ENCODE measurements at regions not wholly inside any gene's neighbourhood (a gene's known extent, or its start where the extent isn't known, plus 50 kb on each side); places are given as distances from the start of the nearest gene placed in this dataset.
A peak's percentile ranks its signal among the peaks of the same experiment; 100 is the strongest.

DNA sequence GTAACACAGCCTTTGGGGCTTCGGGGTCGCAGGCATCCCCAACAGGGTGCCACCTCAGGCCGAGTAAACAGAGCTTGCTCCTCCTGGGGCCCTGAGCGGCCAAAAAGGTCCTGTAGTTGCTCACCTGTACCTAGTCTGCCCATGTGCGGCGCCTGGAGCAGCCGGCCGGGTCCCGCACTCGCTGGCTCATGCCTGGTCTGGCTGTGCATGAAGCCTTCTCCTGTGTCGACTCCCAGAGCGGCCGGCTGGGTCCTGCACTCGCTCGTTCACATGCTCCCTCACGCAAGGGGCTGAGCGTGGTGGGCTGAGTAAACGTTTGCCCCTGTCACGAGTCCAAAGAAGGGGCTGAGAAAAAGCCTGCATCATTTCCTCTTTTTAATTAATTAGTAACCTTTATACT is 162.4 kb upstream of the TUT7 start:
- Histone ChIP-seq H3K36me3 (no peaks in the 10 kb centered on the region), H3K9me3 (no peaks in the 10 kb centered on the region), H3K27ac (no peak overlapping the region), H3K4me1 (no peaks in the 10 kb centered on the region), H3K4me3 (no peak overlapping the region), H3K27me3 (no peaks in the 10 kb centered on the region)
- no peak for ATAC-seq (ENCODE audit: low FRiP score in 2 of 2)
- WGBS, 2 donors: 81 to 88% methylated on average over 9 to 19 of the region's 19 CpGs
- peak in 1 of 2 donors; percentile 72 for DNase-seq
- no peak for TF ChIP-seq POLR2AphosphoS5 (IDR thresholded peaks at IDR 0.05)
- no peak for TF ChIP-seq POLR2A (IDR thresholded peaks at IDR 0.05)

DNA sequence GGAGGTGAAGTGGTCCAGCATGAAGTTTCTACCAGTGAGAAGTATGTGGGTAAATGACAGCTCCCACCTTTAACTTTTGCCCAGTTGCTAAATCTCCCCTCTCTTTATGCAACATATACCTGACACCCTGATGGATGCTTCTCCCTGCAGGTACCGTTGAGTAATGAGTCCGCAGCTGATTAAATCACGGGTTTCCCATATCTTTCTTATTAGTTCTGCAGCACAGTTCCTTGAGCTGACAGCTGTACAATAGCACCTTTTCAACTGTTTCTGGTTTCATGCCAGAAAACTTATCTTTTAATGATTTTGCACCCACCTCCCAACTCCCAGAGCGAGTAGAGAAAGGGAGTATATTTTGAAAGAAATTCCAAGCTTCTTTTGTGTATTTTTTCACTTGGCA is 161.0 kb upstream of the TUT7 start:
- H3K9me3 ChIP-seq: no peaks in the 10 kb centered on the region
- no peak overlapping the region for H3K27ac ChIP-seq
- H3K36me3 ChIP-seq: no peaks in the 10 kb centered on the region
- H3K4me1 ChIP-seq: no peaks in the 10 kb centered on the region
- ATAC-seq (ENCODE audit: low FRiP score in 2 of 2): no peak
- H3K4me3 ChIP-seq: no peak overlapping the region
- DNase-seq: no peak
- H3K27me3 ChIP-seq: no peaks in the 10 kb centered on the region
- 48 to 65% methylated on average over 4 of the region's 4 CpGs for WGBS, 2 donors
- TF ChIP-seq EP300 (IDR thresholded peaks at IDR 0.05) (no peak), POLR2AphosphoS5 (IDR thresholded peaks at IDR 0.05) (no peak), POLR2A (IDR thresholded peaks at IDR 0.05) (no peak)
- TF ChIP-seq, protein P1, sequence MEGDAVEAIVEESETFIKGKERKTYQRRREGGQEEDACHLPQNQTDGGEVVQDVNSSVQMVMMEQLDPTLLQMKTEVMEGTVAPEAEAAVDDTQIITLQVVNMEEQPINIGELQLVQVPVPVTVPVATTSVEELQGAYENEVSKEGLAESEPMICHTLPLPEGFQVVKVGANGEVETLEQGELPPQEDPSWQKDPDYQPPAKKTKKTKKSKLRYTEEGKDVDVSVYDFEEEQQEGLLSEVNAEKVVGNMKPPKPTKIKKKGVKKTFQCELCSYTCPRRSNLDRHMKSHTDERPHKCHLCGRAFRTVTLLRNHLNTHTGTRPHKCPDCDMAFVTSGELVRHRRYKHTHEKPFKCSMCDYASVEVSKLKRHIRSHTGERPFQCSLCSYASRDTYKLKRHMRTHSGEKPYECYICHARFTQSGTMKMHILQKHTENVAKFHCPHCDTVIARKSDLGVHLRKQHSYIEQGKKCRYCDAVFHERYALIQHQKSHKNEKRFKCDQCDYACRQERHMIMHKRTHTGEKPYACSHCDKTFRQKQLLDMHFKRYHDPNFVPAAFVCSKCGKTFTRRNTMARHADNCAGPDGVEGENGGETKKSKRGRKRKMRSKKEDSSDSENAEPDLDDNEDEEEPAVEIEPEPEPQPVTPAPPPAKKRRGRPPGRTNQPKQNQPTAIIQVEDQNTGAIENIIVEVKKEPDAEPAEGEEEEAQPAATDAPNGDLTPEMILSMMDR (IDR thresholded peaks at IDR 0.05): no peak

DNA sequence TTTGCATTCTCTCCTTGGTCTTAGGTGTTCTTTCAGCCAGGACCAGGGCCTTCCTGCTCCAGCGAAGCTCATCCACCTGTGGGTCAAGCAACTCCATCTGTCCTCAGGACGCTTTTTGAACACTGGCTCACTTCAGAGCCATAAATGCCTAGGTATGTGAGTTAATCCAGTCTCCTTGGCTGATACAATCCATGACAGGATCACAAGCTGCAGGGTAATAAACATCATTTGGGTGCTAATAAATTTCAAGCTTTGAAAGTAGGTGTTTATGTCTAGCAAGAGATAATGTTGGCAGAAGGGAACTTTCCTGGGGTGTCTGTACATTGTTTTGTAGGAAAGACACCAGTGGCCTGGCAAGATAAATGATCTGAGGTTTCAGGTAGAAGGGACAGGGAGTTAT is 159.2 kb upstream of the TUT7 start:
- no peak overlapping the region for H3K4me3 ChIP-seq
- ATAC-seq (ENCODE audit: low FRiP score in 2 of 2) (no peak), DNase-seq (no peak)
- H3K4me1 ChIP-seq: no peaks in the 10 kb centered on the region
- no peaks in the 10 kb centered on the region for H3K36me3 ChIP-seq
- no peak for TF ChIP-seq POLR2AphosphoS5 (IDR thresholded peaks at IDR 0.05)
- TF ChIP-seq EP300 (IDR thresholded peaks at IDR 0.05): no peak
- TF ChIP-seq, protein P1 (IDR thresholded peaks at IDR 0.05): no peak
- TF ChIP-seq POLR2A (IDR thresholded peaks at IDR 0.05): no peak
- no peaks in the 10 kb centered on the region for H3K9me3 ChIP-seq
- H3K27ac ChIP-seq: no peak overlapping the region
- WGBS, 2 donors: 92 to 97% methylated on average over 2 of the region's 2 CpGs
- no peaks in the 10 kb centered on the region for H3K27me3 ChIP-seq

DNA sequence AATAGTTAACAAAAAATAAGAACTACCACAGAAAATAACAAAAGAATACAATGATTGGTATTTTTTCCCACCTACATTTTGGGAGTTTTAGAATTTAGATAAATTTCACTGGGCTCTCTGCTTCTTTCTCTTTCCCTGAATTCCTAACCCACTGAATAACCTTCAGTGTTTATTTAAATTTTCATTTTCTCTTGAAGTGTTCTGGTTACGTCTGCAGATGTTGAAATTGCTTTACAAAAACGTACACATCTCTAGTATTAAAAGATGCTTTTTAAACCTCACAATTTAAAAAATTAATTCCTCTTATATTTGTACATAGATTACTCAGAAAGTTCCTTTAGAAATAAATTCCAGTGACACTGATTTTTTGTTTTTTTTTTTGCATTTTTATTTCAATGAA is 158.7 kb upstream of the TUT7 start:
- TF ChIP-seq, protein P1 (IDR thresholded peaks at IDR 0.05): no peak
- TF ChIP-seq EP300 (IDR thresholded peaks at IDR 0.05) (no peak), POLR2AphosphoS5 (IDR thresholded peaks at IDR 0.05) (no peak), POLR2A (IDR thresholded peaks at IDR 0.05) (no peak)

DNA sequence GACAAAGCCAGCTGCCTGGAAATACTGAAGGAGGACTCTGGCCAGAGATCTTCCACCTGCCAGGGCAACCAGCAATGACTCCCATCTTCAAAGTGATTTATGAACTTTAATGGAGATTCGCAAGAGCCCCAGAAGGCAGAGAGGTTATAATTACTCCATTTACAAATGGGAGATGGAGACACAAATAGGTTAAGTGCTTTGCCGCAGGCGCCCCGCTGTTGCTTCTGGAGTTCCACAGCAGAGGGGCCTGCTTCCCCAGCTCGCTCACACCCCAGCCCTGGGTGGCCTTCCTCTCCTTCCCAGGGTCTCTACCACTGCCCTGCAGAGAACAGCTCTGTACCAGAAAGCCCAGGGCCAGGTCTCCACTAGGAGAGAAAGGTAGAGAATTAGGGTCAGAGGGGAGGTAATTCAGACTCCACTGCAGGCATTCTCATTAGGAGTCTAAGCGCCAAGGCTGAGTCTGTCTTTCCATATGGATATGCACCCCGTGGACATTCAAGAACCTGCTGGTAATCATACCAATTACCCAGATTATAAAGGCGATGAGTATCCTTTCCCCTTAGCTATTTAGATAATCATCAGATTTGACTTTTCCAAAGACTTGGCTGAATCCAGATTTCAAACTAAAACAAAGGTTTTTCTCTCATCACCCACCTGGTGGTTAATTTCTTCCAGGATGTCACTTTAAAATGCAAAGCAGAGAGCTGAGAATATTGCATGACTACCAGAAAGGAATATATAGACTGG is 157.6 kb upstream of the TUT7 start:
- Histone ChIP-seq H3K4me3 (no peak overlapping the region), H3K27ac (no peak overlapping the region), H3K36me3 (no peaks in the 10 kb centered on the region), H3K27me3 (no peaks in the 10 kb centered on the region), H3K9me3 (no peaks in the 10 kb centered on the region), H3K4me1 (peaks cover 0 to 9% (median 0%) of the 10 kb centered on the region in 4 donors)
- ATAC-seq (ENCODE audit: low FRiP score in 2 of 2) (no peak), DNase-seq (peak in 1 of 2 donors; percentile 35)
- TF ChIP-seq, protein P1 (IDR thresholded peaks at IDR 0.05): no peak
- no peak for TF ChIP-seq POLR2A (IDR thresholded peaks at IDR 0.05)
- TF ChIP-seq POLR2AphosphoS5 (IDR thresholded peaks at IDR 0.05): no peak
- TF ChIP-seq EP300 (IDR thresholded peaks at IDR 0.05): no peak
- WGBS, 2 donors: 91 to 92% methylated on average over 7 to 8 of the region's 8 CpGs

More for the DNA sequence above, 158.7 kb upstream of the TUT7 start:
- Histone ChIP-seq H3K27ac (no peak overlapping the region), H3K4me1 (no peaks in the 10 kb centered on the region), H3K4me3 (no peak overlapping the region), H3K9me3 (no peaks in the 10 kb centered on the region), H3K36me3 (no peaks in the 10 kb centered on the region), H3K27me3 (no peaks in the 10 kb centered on the region)
- 60 to 76% methylated on average over 2 of the region's 2 CpGs for WGBS, 2 donors
- DNase-seq (no peak), ATAC-seq (ENCODE audit: low FRiP score in 2 of 2) (no peak)
